Smooth muscle cell (in vitro differentiated cells): ENCODE measurements at regions not wholly inside any gene's neighbourhood (a gene's known extent, or its start where the extent isn't known, plus 50 kb on each side); places are given as distances from the start of the nearest gene placed in this dataset.

Source experiments
- DNase-seq: peaks from one replicate; lab custom pipeline; 2025; ENCODE audit not compliant: unreplicated experiment; lab: John Stamatoyannopoulos, UW
- H2AFZ ChIP-seq: fragments of 200-600 bp; sonication (generic); 2 replicates; pipeline ENCODE4 v1.6.0; 2016; ENCODE audit warnings: antibody characterized with exemption, low read depth, mild to moderate bottlenecking
- H3F3A ChIP-seq: fragments of 200-600 bp; sonication (generic); 2 replicates; pipeline ENCODE4 v1.6.0; 2017; ENCODE audit warnings: antibody characterized with exemption, low read depth
- H3K27ac ChIP-seq: fragments of 200-600 bp; sonication (generic); 2 replicates; pipeline ENCODE4 v1.5.1; 2016; ENCODE audit warnings: low read depth, mild to moderate bottlenecking
- H3K27me3 ChIP-seq: fragments of 200-600 bp; sonication (generic); 2 replicates; pipeline ENCODE4 v1.6.1; 2016; ENCODE audit warnings: low read depth, mild to moderate bottlenecking
- H3K36me3 ChIP-seq: fragments of 200-600 bp; sonication (generic); 2 replicates; pipeline ENCODE4 v1.5.1; 2016; ENCODE audit warnings: low read depth
- H3K4me1 ChIP-seq: fragments of 200-600 bp; sonication (generic); 2 replicates; pipeline ENCODE4 v1.5.1; 2016; ENCODE audit warnings: low read depth
- H3K4me2 ChIP-seq: fragments of 200-600 bp; sonication (generic); 2 replicates; pipeline ENCODE4 v1.6.0; 2016; ENCODE audit warnings: mild to moderate bottlenecking
- H3K4me3 ChIP-seq: fragments of 200-600 bp; sonication (generic); 2 replicates; pipeline ENCODE4 v1.5.1; 2016; ENCODE audit warnings: mild to moderate bottlenecking
- H3K79me2 ChIP-seq: fragments of 200-600 bp; sonication (generic); 2 replicates; pipeline ENCODE4 v1.6.0; 2016; ENCODE audit warnings: low read depth, mild to moderate bottlenecking
- H3K9ac ChIP-seq: fragments of 200-600 bp; sonication (generic); 2 replicates; pipeline ENCODE4 v1.6.0; 2016; ENCODE audit warnings: low read depth
- H3K9me3 ChIP-seq: fragments of 200-600 bp; sonication (generic); replicated peaks from 2 replicates; pipeline ENCODE4 v1.5.1; 2016; ENCODE audit warnings: low read depth
- H4K20me1 ChIP-seq: fragments of 200-600 bp; sonication (generic); 2 replicates; pipeline ENCODE4 v1.6.0; 2016; ENCODE audit warnings: low read depth
- CTCF ChIP-seq: fragments of 200-600 bp; sonication (generic); IDR thresholded peaks from 2 replicates; pipeline ENCODE4 v1.5.1; 2017; ENCODE audit warnings: borderline replicate concordance, mild to moderate bottlenecking, antibody characterized with exemption; ENCODE audit not compliant: insufficient read depth, poor library complexity, severe bottlenecking
- WGBS: methylation state at CpG from one replicate; pipeline ENCODE4 v1.1.7; 2016; ENCODE audit warnings: low lambda C conversion rate; 5-methylcytosine and 5-hydroxymethylcytosine counted together

GRCh38 chr12:24054416-24054815, 104.9 kb upstream of the SOX5 start:
- DNase-seq: no peak
- H3K4me2 ChIP-seq: no peak overlapping the region
- no peaks in the 10 kb centered on the region for H4K20me1 ChIP-seq
- 96% methylated on average over 3 of the region's 3 CpGs for WGBS
- H3K9me3 ChIP-seq: no peaks in the 10 kb centered on the region
- no peaks in the 10 kb centered on the region for H3F3A ChIP-seq
- no peaks in the 10 kb centered on the region for H3K4me1 ChIP-seq
- no peaks in the 10 kb centered on the region for H3K79me2 ChIP-seq
- no peak overlapping the region for H3K27ac ChIP-seq
- no peak overlapping the region for H2AFZ ChIP-seq
- TF ChIP-seq CTCF: no peak
- no peaks in the 10 kb centered on the region for H3K36me3 ChIP-seq
- H3K9ac ChIP-seq: no peak overlapping the region
- no peak overlapping the region for H3K4me3 ChIP-seq
- H3K27me3 ChIP-seq: no peaks in the 10 kb centered on the region

GRCh38 chr12:24049728-24050127, 100.3 kb upstream of the SOX5 start:
- peaks cover 9% of the 10 kb centered on the region for H3F3A ChIP-seq
- no peak overlapping the region for H3K4me3 ChIP-seq
- no peak overlapping the region for H2AFZ ChIP-seq
- no peak for TF ChIP-seq CTCF
- WGBS: 88% methylated on average over 3 of the region's 3 CpGs
- no peak overlapping the region for H3K27ac ChIP-seq
- H3K36me3 ChIP-seq: peaks cover 7% of the 10 kb centered on the region
- DNase-seq: no peak
- no peaks in the 10 kb centered on the region for H3K79me2 ChIP-seq
- H3K9ac ChIP-seq: no peak overlapping the region
- no peaks in the 10 kb centered on the region for H4K20me1 ChIP-seq
- H3K4me1 ChIP-seq: no peaks in the 10 kb centered on the region
- peaks cover 11% of the 10 kb centered on the region for H3K9me3 ChIP-seq
- H3K27me3 ChIP-seq: no peaks in the 10 kb centered on the region
- no peak overlapping the region for H3K4me2 ChIP-seq

- H3K27ac ChIP-seq: no peak overlapping the region
- H3K36me3 ChIP-seq: peaks cover 7% of the 10 kb centered on the region
- H3K4me3 ChIP-seq: no peak overlapping the region
- 96% methylated on average over 3 of the region's 3 CpGs for WGBS
- no peak overlapping the region for H2AFZ ChIP-seq
- no peak for DNase-seq
- H3K9me3 ChIP-seq: peaks cover 11% of the 10 kb centered on the region
- no peaks in the 10 kb centered on the region for H3K79me2 ChIP-seq
- no peak overlapping the region for H3K9ac ChIP-seq
- H3K4me1 ChIP-seq: no peaks in the 10 kb centered on the region
- no peaks in the 10 kb centered on the region for H3K27me3 ChIP-seq
- peaks cover 9% of the 10 kb centered on the region for H3F3A ChIP-seq
- no peaks in the 10 kb centered on the region for H4K20me1 ChIP-seq
- no peak for TF ChIP-seq CTCF
- H3K4me2 ChIP-seq: no peak overlapping the region
Measured at GRCh38 chr12:24049101-24049500, 99.6 kb upstream of the SOX5 start.

- Histone ChIP-seq H3K4me2 (no peak overlapping the region), H3K36me3 (peaks cover 7% of the 10 kb centered on the region), H3K9ac (no peak overlapping the region), H3F3A (peaks cover 9% of the 10 kb centered on the region), H2AFZ (no peak overlapping the region), H3K4me3 (no peak overlapping the region), H3K79me2 (no peaks in the 10 kb centered on the region), H3K27ac (no peak overlapping the region), H3K9me3 (peaks cover 11% of the 10 kb centered on the region), H4K20me1 (no peaks in the 10 kb centered on the region), H3K27me3 (no peaks in the 10 kb centered on the region), H3K4me1 (no peaks in the 10 kb centered on the region)
- 95% methylated on average over 4 of the region's 4 CpGs for whole genome bisulfite sequencing
- no peak for TF ChIP-seq CTCF
- no peak for DNase-seq
Measured at GRCh38 chr12:24048446-24048845, 99.0 kb upstream of the SOX5 start.
